ENCODE measurements at regions not wholly inside any gene's neighbourhood (a gene's known extent, or its start where the extent isn't known, plus 50 kb on each side); places are given as distances from the start of the nearest gene placed in this dataset.

GRCh38 chr5:53376853-53377252 is 103.6 kb upstream of the FST start:
- no peak for DNase-seq
- no CpG with 5 or more reads among the region's 2 CpGs for WGBS (ENCODE audit: insufficient coverage)
- no peaks in the 10 kb centered on the region for H3K4me1 ChIP-seq (ENCODE audit: control insufficient read depth in 1 of 2, insufficient read depth in 2 of 2, low read length in 2 of 2)
- Mint-ChIP-seq H3K4me1 (no peaks in the 10 kb centered on the region), H3K36me3 (no peaks in the 10 kb centered on the region), H3K27ac (no peak overlapping the region), H3K27me3 (ENCODE audit: low read depth in 3 of 3) (peaks cover 0 to 5% (median 0%) of the 10 kb centered on the region in 3 donors), H3K9me3 (peaks cover 0 to 3% (median 0%) of the 10 kb centered on the region in 7 donors), H3K4me3 (no peak overlapping the region)
- no peak overlapping the region for H3K9ac ChIP-seq (ENCODE audit: insufficient read depth, low read length, poor library complexity, severe bottlenecking)
- H2AFZ ChIP-seq (ENCODE audit: insufficient read depth, low read depth, low read length, poor library complexity, severe bottlenecking), result no peak overlapping the region
- no peaks in the 10 kb centered on the region for H3K79me2 ChIP-seq (ENCODE audit: insufficient read depth, low read length)
- H3K4me2 ChIP-seq (replicated peaks; ENCODE audit: extremely low read depth, low read length, poor library complexity, severe bottlenecking), result no peak overlapping the region
- H4K20me1 ChIP-seq (ENCODE audit: insufficient read depth, low read length), result no peaks in the 10 kb centered on the region
- TF ChIP-seq CTCF (IDR thresholded peaks at IDR 0.05), result no peak
- no peaks in the 10 kb centered on the region for H3K36me3 ChIP-seq (replicated peaks in 1 of 2; ENCODE audit: control insufficient read depth in 1 of 2, insufficient read depth in 2 of 2, low read length in 2 of 2)
- no peaks in the 10 kb centered on the region for H3K27me3 ChIP-seq (ENCODE audit: control insufficient read depth in 2 of 2, insufficient read depth in 2 of 2, low read length in 2 of 2)
- intact Hi-C loops (cut with micrococcal nuclease), result no loop called here
- H3K4me3 ChIP-seq (replicated peaks in 1 of 3; ENCODE audit: low read depth in 2 of 3, low read length in 3 of 3), result no peak overlapping the region
- H3K9me3 ChIP-seq (replicated peaks in 1 of 2; ENCODE audit: control insufficient read depth in 1 of 2, insufficient read depth in 1 of 2, low read length in 2 of 2), result no peaks in the 10 kb centered on the region
- no peak overlapping the region for H3K27ac ChIP-seq (ENCODE audit: low read depth in 1 of 2, low read length in 2 of 2)

- Histone ChIP-seq H3K36me3 (replicated peaks in 1 of 2; ENCODE audit: control insufficient read depth in 1 of 2, insufficient read depth in 2 of 2, low read length in 2 of 2) (no peaks in the 10 kb centered on the region), H3K27ac (ENCODE audit: low read depth in 1 of 2, low read length in 2 of 2) (no peak overlapping the region), H4K20me1 (ENCODE audit: insufficient read depth, low read length) (no peaks in the 10 kb centered on the region), H2AFZ (ENCODE audit: insufficient read depth, low read depth, low read length, poor library complexity, severe bottlenecking) (no peak overlapping the region), H3K27me3 (ENCODE audit: control insufficient read depth in 2 of 2, insufficient read depth in 2 of 2, low read length in 2 of 2) (no peaks in the 10 kb centered on the region), H3K4me2 (replicated peaks; ENCODE audit: extremely low read depth, low read length, poor library complexity, severe bottlenecking) (no peak overlapping the region), H3K9ac (ENCODE audit: insufficient read depth, low read length, poor library complexity, severe bottlenecking) (no peak overlapping the region), H3K9me3 (replicated peaks in 1 of 2; ENCODE audit: control insufficient read depth in 1 of 2, insufficient read depth in 1 of 2, low read length in 2 of 2) (no peaks in the 10 kb centered on the region), H3K4me1 (ENCODE audit: control insufficient read depth in 1 of 2, insufficient read depth in 2 of 2, low read length in 2 of 2) (no peaks in the 10 kb centered on the region), H3K79me2 (ENCODE audit: insufficient read depth, low read length) (no peaks in the 10 kb centered on the region), H3K4me3 (replicated peaks in 1 of 3; ENCODE audit: low read depth in 2 of 3, low read length in 3 of 3) (no peak overlapping the region)
- H3K9me3 Mint-ChIP-seq, result peaks cover 0 to 5% (median 0%) of the 10 kb centered on the region in 7 donors
- H3K36me3 Mint-ChIP-seq, result no peaks in the 10 kb centered on the region
- intact Hi-C loops (cut with micrococcal nuclease), result no loop called here
- WGBS (ENCODE audit: insufficient coverage), result no CpG with 5 or more reads among the region's 2 CpGs
- no peak for TF ChIP-seq CTCF (IDR thresholded peaks at IDR 0.05)
- DNase-seq, result no peak
- no peak overlapping the region for H3K27ac Mint-ChIP-seq
- peaks cover 0 to 4% (median 0%) of the 10 kb centered on the region in 3 donors for H3K27me3 Mint-ChIP-seq (ENCODE audit: low read depth in 3 of 3)
- H3K4me3 Mint-ChIP-seq, result no peak overlapping the region
- no peaks in the 10 kb centered on the region for H3K4me1 Mint-ChIP-seq
Observed at GRCh38 chr5:53378190-53378589, 102.2 kb upstream of the FST start.

Measured in CD14-positive monocyte (primary cell).